ENCODE measurements at regions not wholly inside any gene's neighbourhood (a gene's known extent, or its start where the extent isn't known, plus 50 kb on each side); places are given as distances from the start of the nearest gene placed in this dataset.

- no peak for ATAC-seq
- no peak overlapping the region for H3K4me3 Mint-ChIP-seq
- TF ChIP-seq POLR2AphosphoS5 (IDR thresholded peaks at IDR 0.05; ENCODE audit: low read depth) (no peak), ZNF331 (CRISPR knock-in tag; IDR thresholded peaks at IDR 0.05; ENCODE audit: low read depth) (no peak), ETS1 (IDR thresholded peaks at IDR 0.05) (no peak), ZNF114 (CRISPR knock-in tag; IDR thresholded peaks at IDR 0.05) (no peak), CTCF (conservative IDR thresholded peaks at IDR 0.05; ENCODE audit: low read depth in 2 of 2) (no peak), JUNB (IDR thresholded peaks at IDR 0.05; ENCODE audit: unreplicated experiment) (no peak), NANOG (IDR thresholded peaks at IDR 0.05; ENCODE audit: borderline replicate concordance) (no peak), EZH2 (IDR thresholded peaks at IDR 0.05; ENCODE audit: low read depth, unreplicated experiment) (no peak), STAT1 (IDR thresholded peaks at IDR 0.05; ENCODE audit: unreplicated experiment) (no peak), REST (IDR thresholded peaks at IDR 0.05; ENCODE audit: unreplicated experiment) (no peak), CREB1 (CRISPR knock-in tag; IDR thresholded peaks at IDR 0.05; ENCODE audit: low read depth) (no peak), EZH2phosphoT487 (IDR thresholded peaks at IDR 0.05; ENCODE audit: unreplicated experiment) (no peak), ZNF462 (CRISPR knock-in tag; IDR thresholded peaks at IDR 0.05) (no peak)
Observed at GRCh38 chr2:235333076-235333475, 160.8 kb upstream of the AGAP1 start.

More at GRCh38 chr2:235333076-235333475, 160.8 kb upstream of the AGAP1 start:
- H3K4me3 ChIP-seq: no peak overlapping the region
- no peaks in the 10 kb centered on the region for H3F3A ChIP-seq (replicated peaks; ENCODE audit: low read depth)
- no peak overlapping the region for H3K4me2 ChIP-seq
- no peaks in the 10 kb centered on the region for H3K79me2 ChIP-seq (replicated peaks; ENCODE audit: insufficient read depth)
- no peaks in the 10 kb centered on the region for H4K20me1 ChIP-seq (replicated peaks; ENCODE audit: insufficient read depth)
- no peak overlapping the region for H3K27ac ChIP-seq (ENCODE audit: low read depth)
- no peak for DNase-seq (ENCODE audit: low spot score)
- Mint-ChIP-seq H3K36me3 (ENCODE audit: low read depth) (no peaks in the 10 kb centered on the region), H3K27ac (no peak overlapping the region), H3K4me1 (no peaks in the 10 kb centered on the region; the same call in 2 of the 3 replicates), H3K27me3 (ENCODE audit: insufficient read depth, low read depth, poor library complexity) (peaks cover 4% of the 10 kb centered on the region), H3K9me3 (no peaks in the 10 kb centered on the region)
- H3K36me3 ChIP-seq (ENCODE audit: insufficient read depth): no peaks in the 10 kb centered on the region
- H3K4me1 ChIP-seq (ENCODE audit: insufficient read depth): no peaks in the 10 kb centered on the region
- no peaks in the 10 kb centered on the region for H3K9me2 ChIP-seq (ENCODE audit: insufficient read depth)
- no peak overlapping the region for H2AFZ ChIP-seq
- H3K27me3 ChIP-seq (ENCODE audit: insufficient read depth): no peaks in the 10 kb centered on the region

Measured in GM23338 (cell line).